ENCODE measurements at regions not wholly inside any gene's neighbourhood (a gene's known extent, or its start where the extent isn't known, plus 50 kb on each side); places are given as distances from the start of the nearest gene placed in this dataset.

GRCh38 chr9:11632691-11633090, 1019.9 kb upstream of the PTPRD start:
- Histone ChIP-seq H3K27me3 (no peaks in the 10 kb centered on the region), H3K36me3 (no peaks in the 10 kb centered on the region)
- no peak for DNase-seq

GRCh38 chr9:11646831-11647230, 1034.0 kb upstream of the PTPRD start:
- Histone ChIP-seq H3K27ac (no peak overlapping the region), H3K36me3 (no peaks in the 10 kb centered on the region), H3K4me3 (no peak overlapping the region), H3K4me1 (no peaks in the 10 kb centered on the region), H3K27me3 (no peaks in the 10 kb centered on the region), H3K9me3 (no peaks in the 10 kb centered on the region)
- ATAC-seq (no peak), DNase-seq (no peak)
- TF ChIP-seq CTCF (IDR thresholded peaks at IDR 0.05): no peak
- intact Hi-C loops (cut with DNase I): no loop called here

More at GRCh38 chr9:11632691-11633090, 1019.9 kb upstream of the PTPRD start:
- no peak for ATAC-seq
- no peak for TF ChIP-seq CTCF (IDR thresholded peaks at IDR 0.05)
- intact Hi-C loops (cut with DNase I): no loop called here
- no peaks in the 10 kb centered on the region for H3K4me1 ChIP-seq
- H3K9me3 ChIP-seq: peaks cover 0 to 24% of the 10 kb centered on the region in 2 donors
- no peak overlapping the region for H3K27ac ChIP-seq
- no peak overlapping the region for H3K4me3 ChIP-seq

- no peaks in the 10 kb centered on the region for H3K4me1 ChIP-seq
Measured at GRCh38 chr9:11653867-11654266, 1039.3 kb upstream of the TYRP1 start.

GRCh38 chr9:11663913-11664312, 1029.3 kb upstream of the TYRP1 start:
- no peak for TF ChIP-seq CTCF (IDR thresholded peaks at IDR 0.05)
- Histone ChIP-seq H3K27me3 (no peaks in the 10 kb centered on the region), H3K4me1 (no peaks in the 10 kb centered on the region), H3K36me3 (no peaks in the 10 kb centered on the region), H3K9me3 (peaks cover 0 to 5% of the 10 kb centered on the region in 2 donors), H3K27ac (no peak overlapping the region), H3K4me3 (no peak overlapping the region)
- DNase-seq: no peak
- intact Hi-C loops (cut with DNase I): no loop called here
- ATAC-seq: no peak

More at GRCh38 chr9:11653867-11654266, 1039.3 kb upstream of the TYRP1 start:
- ATAC-seq: no peak
- TF ChIP-seq CTCF (IDR thresholded peaks at IDR 0.05): no peak
- H3K4me3 ChIP-seq: no peak overlapping the region
- intact Hi-C loops (cut with DNase I): no loop called here
- no peaks in the 10 kb centered on the region for H3K36me3 ChIP-seq
- no peaks in the 10 kb centered on the region for H3K9me3 ChIP-seq
- no peaks in the 10 kb centered on the region for H3K27me3 ChIP-seq
- no peak for DNase-seq
- no peak overlapping the region for H3K27ac ChIP-seq

- Histone ChIP-seq H3K36me3 (no peaks in the 10 kb centered on the region), H3K9me3 (peaks cover 0 to 7% of the 10 kb centered on the region in 2 donors), H3K27me3 (no peaks in the 10 kb centered on the region), H3K4me1 (no peaks in the 10 kb centered on the region), H3K4me3 (no peak overlapping the region), H3K27ac (no peak overlapping the region)
- intact Hi-C loops (cut with DNase I): no loop called here
- DNase-seq (no peak), ATAC-seq (no peak)
- no peak for TF ChIP-seq CTCF (IDR thresholded peaks at IDR 0.05)
Measured at GRCh38 chr9:11676821-11677220, 1016.4 kb upstream of the TYRP1 start.

Measured in left lung (tissue), 4 donors.